Liver (tissue), 3 donors: ENCODE measurements at regions not wholly inside any gene's neighbourhood (a gene's known extent, or its start where the extent isn't known, plus 50 kb on each side); places are given as distances from the start of the nearest gene placed in this dataset.

Experiments
- CTCF ChIP-seq: fragments of 150-350 bp; IDR thresholded peaks from 2 replicates; pipeline ENCODE4 v1.5.1; 2017; ENCODE audit warnings: improper control_type of control experiment, low read depth, low read length; ENCODE audit not compliant: missing input control
- EGR1 ChIP-seq, 2 donors: IDR thresholded peaks; 2 replicates each; pipeline ENCODE4 v1.6.1; 2016 to 2018; ENCODE audit warnings: antibody characterized with exemption in 2 of 2, low read depth in 2 of 2
- GABPA ChIP-seq, 2 donors: IDR thresholded peaks in 1 of 2; conservative IDR thresholded peaks in 1 of 2; 2 replicates each; pipeline ENCODE4 v1.6.1; 2016; ENCODE audit warnings: antibody characterized with exemption in 2 of 2, mild to moderate bottlenecking in 1 of 2, moderate library complexity in 1 of 2
- JUND ChIP-seq, 2 donors: IDR thresholded peaks; 2 replicates each; pipeline ENCODE4 v1.6.1; 2016; ENCODE audit warnings: antibody characterized with exemption in 2 of 2
- MAX ChIP-seq: IDR thresholded peaks from 2 replicates; pipeline ENCODE4 v1.6.1; 2016; ENCODE audit warnings: antibody characterized with exemption
- REST ChIP-seq: IDR thresholded peaks from 2 replicates; pipeline ENCODE4 v1.6.1; 2016; ENCODE audit warnings: antibody characterized with exemption, mild to moderate bottlenecking
- TAF1 ChIP-seq: conservative IDR thresholded peaks from 2 replicates; pipeline ENCODE4 v1.6.1; 2016; ENCODE audit warnings: antibody characterized with exemption, mild to moderate bottlenecking
- donor health status: healthy.
- donor health status: healthy.

DNA sequence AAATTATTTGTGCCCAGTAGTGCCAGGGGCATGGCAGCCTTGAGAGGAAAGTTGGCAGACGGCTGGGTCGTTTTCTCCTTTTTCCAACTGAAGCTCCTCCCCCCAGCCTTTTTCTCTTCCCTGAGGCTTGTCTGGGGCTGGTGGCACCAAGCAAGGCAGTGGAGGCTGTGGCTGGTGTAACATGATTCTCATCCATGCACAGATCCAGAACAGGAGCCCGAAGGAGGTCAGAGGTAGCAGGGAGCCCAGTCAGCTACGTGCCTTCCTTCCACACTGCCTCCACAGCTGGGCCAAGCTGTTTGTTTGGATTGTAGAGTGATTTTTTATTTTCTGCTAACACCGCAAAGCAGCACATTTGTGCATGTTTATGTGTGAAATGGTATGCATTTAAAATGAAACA lies 170.3 kb upstream of the MGAT5 start:
- no peak for TF ChIP-seq CTCF
- no peak for TF ChIP-seq TAF1
- TF ChIP-seq REST = no peak
- TF ChIP-seq GABPA (IDR thresholded peaks at IDR 0.05 in 1 of 2, conservative IDR thresholded peaks at IDR 0.05 in 1 of 2) = no peak
- TF ChIP-seq JUND (IDR thresholded peaks at IDR 0.05) = no peak
- no peak for TF ChIP-seq MAX
- TF ChIP-seq EGR1 (IDR thresholded peaks at IDR 0.05; ENCODE audit: low read depth in 2 of 2) = no peak
